HG02610 (cell line): ENCODE measurements at regions not wholly inside any gene's neighbourhood (a gene's known extent, or its start where the extent isn't known, plus 50 kb on each side); places are given as distances from the start of the nearest gene placed in this dataset.
"Not testable (repeated sequence)": the region's sequence is repeated elsewhere in the genome, so short reads cannot be mapped to it uniquely, and the experiment has no call there.

Experiments
- ATAC-seq: cut with Tn5 transposase; IDR thresholded peaks from one replicate; pipeline ENCODE4 v1.9.1; 2021; ENCODE audit warnings: mild to moderate bottlenecking, moderate library complexity; ENCODE audit not compliant: unreplicated experiment

DNA sequence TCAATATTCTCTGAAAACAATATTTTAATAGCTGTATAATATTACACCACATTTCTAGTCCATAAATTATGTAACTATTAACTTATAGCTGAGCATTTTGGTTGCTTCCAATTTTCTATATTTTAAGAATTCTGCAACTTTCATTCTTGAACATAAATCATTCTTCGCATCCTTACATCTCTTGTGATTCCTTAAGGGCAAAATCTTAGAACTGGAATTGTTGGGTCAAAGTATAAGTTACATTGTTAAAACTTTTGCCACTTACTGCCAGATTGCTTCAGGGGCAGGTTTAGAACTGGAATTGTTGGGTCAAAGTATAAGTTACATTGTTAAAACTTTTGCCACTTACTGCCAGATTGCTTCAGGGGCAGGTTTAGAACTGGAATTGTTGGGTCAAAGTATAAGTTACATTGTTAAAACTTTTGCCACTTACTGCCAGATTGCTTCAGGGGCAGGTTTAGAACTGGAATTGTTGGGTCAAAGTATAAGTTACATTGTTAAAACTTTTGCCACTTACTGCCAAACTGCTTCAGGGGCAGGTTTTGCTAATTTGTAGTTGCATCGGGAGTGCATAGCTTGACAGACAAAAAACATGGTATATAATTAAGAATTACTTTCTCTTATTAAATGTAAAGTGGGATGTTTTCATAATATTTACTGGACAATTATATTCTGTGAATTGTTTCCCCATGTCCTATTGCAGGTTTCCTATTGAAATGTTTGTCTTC, 179.9 kb upstream of the OR13F1 start:
- ATAC-seq = not testable (repeated sequence)

DNA sequence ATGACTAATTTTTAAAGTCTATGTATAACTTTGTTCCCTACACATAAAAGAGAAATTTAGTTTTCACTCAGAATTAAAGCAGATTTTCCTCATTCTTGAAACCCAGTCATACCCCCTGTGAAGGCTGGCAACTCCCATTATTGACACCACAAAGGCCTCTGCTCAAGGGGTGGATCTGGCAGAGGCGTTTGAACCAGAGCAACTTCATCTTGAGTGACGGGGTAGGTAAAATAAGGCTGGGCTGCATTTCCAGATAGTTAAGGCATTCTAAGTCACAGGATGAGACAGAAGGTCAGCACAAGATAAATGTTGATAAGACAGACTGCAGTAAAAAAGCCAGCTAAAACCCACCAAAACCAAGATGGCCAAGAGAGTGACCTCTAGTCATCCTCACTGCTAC, 177.2 kb upstream of the OR13F1 start:
- no peak for ATAC-seq

DNA sequence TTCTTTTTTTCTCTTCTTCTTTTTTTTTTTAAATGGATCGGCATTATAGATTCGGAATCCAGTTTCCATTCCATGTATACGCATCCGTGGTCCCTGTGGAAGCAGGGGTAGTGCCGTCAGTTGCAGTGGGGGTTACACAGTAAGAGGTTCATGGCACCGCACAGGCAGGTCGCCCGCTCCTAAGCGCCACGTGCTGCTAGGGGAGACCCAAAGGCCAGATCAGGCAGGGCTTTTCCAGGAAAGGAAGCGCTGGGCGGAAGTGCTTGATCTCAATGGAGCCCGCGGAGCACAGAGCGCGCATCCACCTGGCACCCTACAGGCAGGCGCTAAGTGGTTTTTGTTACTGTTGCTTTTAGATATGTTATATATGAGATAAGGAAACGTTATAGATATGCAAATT, 174.8 kb upstream of the OR13F1 start:
- ATAC-seq = no peak

DNA sequence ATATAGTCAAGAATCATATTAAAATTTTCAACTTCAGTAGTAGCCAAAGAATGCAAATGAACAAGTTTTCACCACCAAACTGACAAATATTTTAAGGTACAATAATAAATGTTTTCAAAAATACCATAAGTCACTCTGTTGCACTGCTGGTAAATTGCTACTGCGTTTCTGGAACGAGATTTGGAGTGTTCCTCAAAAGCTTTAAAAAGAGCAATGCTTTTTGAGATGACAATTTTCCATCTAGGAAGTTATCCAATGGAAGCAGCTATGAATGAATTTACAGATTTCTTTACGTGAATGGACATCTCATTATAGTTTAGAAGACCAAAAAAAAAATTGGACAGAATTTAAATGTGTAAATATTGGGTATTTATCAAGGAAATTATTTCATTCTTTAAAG, 173.2 kb upstream of the OR13F1 start:
- ATAC-seq = no peak

GRCh38 chr9:104334549-104334948, 169.5 kb upstream of the OR13F1 start:
- no peak for ATAC-seq

- no peak for ATAC-seq
These were observed 164.4 kb upstream of the OR13F1 start for GRCh38 chr9:104339692-104340091.

DNA sequence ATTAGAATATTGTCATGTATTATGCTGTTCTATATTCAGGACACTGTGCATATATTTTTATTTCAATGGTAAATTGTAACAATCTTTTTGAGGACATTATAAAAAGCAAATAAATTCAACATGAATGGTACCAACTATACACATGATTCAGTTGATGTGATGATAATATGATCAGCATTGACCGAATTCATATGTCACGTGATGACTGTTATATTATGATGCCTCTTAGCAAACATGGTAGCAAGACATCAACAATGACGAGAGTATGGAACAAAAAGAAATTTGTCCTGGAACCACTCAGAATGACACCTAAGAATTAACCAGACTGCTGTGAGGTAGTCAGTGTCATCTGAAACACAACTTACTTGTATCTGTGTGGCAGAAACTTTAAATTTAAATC, 161.5 kb upstream of the OR13F1 start:
- no peak for ATAC-seq

DNA sequence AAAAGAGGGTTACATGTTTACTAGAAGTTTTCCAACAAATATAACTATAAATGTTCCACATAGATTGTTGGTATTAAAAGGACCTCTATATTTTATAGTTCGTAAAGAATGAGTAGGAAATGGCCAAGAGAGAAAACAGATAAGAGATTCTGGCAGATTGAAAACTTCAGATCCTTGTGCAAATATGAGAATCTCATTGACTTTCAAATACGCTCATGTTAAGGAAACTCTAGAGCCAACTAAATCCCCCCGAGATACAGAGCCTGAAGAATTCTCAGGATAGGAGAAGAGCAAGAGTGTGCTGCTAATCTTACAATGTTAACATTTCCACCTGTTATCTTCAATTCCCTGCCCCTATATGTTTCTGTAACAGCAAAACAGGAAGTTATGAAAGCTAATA, 159.0 kb upstream of the OR13F1 start:
- ATAC-seq = no peak

DNA sequence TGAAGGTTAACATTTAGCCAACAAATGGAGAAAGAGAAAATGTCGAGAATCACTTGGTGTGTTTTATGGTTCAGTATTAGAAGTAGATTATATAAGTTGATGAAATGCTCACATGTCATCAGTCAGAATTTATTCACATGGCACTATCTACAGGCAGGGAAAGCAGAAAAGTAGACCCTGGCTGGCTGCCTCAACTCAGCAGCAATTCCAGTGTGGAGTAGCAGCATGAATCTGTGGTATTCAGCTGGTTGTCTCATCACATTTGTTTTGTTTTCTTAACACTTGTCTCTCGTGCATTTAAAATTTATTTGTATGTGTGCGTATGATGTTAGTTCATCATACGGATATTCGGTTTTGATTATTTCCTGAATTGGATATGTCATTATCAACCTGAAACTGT, 153.5 kb upstream of the OR13F1 start:
- no peak for ATAC-seq

DNA sequence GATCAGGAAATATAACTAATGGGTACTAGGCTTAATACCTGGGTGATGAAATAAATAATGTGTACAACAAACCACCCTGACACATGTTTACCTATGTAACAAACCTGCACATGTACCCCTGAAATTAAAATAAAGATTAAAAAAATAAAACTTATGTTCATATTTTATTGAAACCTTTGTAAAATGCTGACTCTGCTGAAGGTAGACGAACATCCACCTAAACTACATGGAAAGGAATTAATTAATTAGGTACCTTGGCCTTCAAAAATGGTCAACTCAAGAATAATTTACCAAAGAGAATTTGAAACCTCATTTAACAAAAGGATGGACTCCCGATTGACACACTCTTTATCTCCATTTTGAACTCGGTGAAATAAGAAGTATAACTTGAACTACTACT, 152.3 kb upstream of the OR13F1 start:
- no peak for ATAC-seq

DNA sequence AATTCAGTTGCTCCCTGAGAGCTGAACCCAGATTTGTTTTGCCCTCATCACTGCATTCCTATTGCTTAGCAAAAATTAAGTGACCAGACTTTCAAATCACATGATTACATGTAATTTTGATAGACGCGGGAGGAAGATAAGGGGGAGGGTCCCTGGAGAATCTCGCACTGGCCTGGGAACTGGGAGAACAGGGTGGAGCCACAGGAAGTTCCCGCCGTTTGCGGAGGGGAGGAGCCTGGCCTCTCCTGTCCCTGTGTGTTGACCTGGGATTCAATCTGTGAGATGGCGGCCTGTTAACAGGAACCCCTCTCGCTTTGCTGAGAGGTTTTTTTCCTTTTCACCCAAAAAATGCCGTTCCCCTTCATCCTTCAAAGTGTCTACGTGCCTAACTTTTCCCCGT, 142.9 kb upstream of the OR13F1 start:
- no peak for ATAC-seq

GRCh38 chr9:104362912-104363472, 141.1 kb upstream of the OR13F1 start:
- ATAC-seq = no peak

- no peak for ATAC-seq
These were observed 136.6 kb upstream of the OR13F1 start for GRCh38 chr9:104367507-104367906.

DNA sequence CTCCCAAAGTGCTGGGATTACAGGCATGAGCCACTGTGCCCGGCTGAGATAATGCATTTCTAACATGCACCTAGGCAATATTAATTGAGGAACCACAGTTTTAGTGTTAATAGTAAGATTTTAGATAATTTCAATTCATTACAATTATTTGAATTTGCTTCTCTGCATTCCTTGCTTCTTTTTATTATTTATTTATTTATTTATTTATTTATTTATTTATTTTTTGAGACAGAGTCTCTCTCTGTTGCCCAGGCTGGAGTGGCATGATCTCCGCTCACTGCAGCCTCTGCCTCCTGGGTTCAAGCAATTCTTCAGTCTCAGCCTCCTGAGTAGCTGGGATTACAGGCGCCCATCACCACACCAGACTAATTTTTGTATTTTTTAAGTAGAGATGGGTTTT, 135.7 kb upstream of the OR13F1 start:
- ATAC-seq = not testable (repeated sequence)

GRCh38 chr9:104374711-104375110, 129.4 kb upstream of the OR13F1 start:
- ATAC-seq = no peak

GRCh38 chr9:104386013-104386412, 118.0 kb upstream of the OR13F1 start:
- ATAC-seq = no peak

- ATAC-seq = peak; percentile 78
These were observed 117.5 kb upstream of the OR13F1 start for GRCh38 chr9:104386425-104387069.

DNA sequence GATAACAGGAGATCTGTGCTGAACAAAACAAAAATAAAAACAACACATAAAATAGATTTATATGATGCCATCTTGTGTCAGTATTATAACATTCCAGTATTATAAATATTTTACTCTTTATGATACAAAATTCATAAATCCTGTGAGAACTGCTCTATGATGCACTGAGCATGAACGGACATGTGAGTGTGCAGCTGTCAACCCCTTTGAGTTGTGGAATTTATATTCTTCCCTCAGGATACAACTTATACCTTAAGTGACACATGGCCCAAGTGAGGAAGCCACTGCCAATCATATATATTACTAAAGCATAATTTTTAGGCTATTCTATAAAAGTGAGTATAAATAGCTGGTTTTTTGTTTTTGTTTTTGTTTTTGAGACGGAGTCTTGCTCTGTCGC, 116.0 kb upstream of the OR13F1 start:
- no peak for ATAC-seq

- ATAC-seq = no peak
These were observed 114.7 kb upstream of the OR13F1 start for GRCh38 chr9:104389341-104389740.

GRCh38 chr9:104394901-104395300, 109.2 kb upstream of the OR13F1 start:
- not testable (repeated sequence) for ATAC-seq

- ATAC-seq = no peak
These were observed 91.8 kb upstream of the OR13F1 start for GRCh38 chr9:104412238-104412637.

GRCh38 chr9:104416470-104416869, 87.6 kb upstream of the OR13F1 start:
- ATAC-seq = no peak
